ENCODE measurements at regions not wholly inside any gene's neighbourhood (a gene's known extent, or its start where the extent isn't known, plus 50 kb on each side); places are given as distances from the start of the nearest gene placed in this dataset.
"Not testable (repeated sequence)": the region's sequence is repeated elsewhere in the genome, so short reads cannot be mapped to it uniquely, and the experiment has no call there.

- DNase-seq, result no peak
These were observed 102.0 kb downstream of the VPREB1 start for GRCh38 chr22:22346401-22347107.

DNA sequence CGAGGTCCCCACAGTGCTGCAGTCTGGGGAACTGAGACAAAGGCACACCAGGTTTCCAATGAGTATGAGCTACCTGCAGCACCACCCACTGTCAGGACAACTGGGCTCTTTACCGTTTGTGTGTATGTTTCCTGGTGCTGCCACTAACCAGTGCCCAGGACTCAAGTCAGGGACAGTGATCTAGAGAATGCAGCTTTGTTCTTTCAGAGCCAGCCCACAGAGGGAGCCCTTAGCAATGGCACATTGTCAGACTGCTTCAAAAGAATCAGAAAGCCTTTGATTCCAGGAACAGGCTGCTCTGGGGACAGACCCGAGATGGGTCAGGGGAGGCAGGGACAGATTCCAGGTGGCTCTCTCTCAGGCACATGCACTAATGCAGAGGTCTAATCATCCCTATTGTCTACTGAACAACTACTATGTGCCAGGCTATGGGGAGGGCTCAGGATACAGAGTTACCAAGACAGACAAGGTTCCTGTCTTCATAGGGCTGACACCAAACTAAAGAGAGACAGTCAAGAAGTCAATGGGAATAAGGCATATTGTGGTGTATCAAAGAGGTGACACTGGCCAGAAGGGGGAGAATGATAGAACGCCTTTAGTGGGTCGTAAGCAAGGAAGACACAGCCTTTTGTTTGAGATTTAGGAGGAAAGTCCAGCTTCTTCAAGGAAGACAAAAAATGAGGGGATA is 103.7 kb downstream of the VPREB1 start:
- DNase-seq, result no peak

GRCh38 chr22:22348815-22349454 is 104.3 kb downstream of the VPREB1 start:
- DNase-seq, result no peak

DNA sequence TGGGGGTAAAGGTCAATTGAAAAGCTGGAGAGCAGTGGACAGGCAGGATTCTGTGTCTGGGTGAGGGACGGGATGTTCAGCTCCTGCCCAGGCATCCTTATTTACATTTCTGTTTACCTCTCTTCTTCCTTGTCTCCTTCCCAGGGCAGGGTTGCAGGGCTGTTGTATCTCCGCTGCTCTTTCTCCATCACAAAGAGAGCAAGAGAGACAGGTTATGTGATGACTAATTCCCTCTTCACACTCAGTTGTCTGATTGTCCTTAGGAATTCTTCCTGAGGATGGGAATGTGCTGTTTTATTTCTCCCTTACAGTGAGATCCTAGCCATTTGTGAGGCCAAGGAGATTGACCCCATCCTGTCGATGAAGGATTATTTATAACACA is 104.9 kb downstream of the VPREB1 start:
- no peak for DNase-seq

- DNase-seq, result no peak
These were observed 106.8 kb downstream of the VPREB1 start for GRCh38 chr22:22351366-22351765.

GRCh38 chr22:22352371-22352999 is 107.9 kb downstream of the VPREB1 start:
- DNase-seq, result no peak

- no peak for DNase-seq
These were observed 110.7 kb downstream of the VPREB1 start for GRCh38 chr22:22355096-22355834.

- DNase-seq, result peak; percentile 65
These were observed 112.7 kb downstream of the VPREB1 start for GRCh38 chr22:22357024-22357883.

- DNase-seq, result no peak
These were observed 113.6 kb downstream of the VPREB1 start for GRCh38 chr22:22358152-22358551.

DNA sequence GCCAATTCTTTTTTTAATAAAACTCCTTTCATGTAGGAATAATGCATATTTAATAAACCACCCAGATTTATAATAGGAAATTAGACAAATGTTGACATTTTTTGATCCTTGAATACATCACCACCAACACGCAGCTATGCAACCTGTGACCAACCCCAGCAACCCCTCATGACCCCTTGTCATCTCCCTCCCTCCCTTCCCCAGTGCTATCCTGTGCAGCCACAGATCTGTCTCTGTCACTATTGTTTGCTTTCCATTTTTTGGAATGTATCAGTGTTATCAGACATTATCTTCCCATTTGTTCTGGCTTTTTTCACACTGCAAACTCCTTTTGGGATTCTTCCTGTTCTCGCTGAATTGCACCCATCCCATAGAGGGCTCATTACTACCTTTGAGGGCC is 114.1 kb downstream of the VPREB1 start:
- DNase-seq, result no peak

- DNase-seq, result no peak
These were observed 114.9 kb downstream of the VPREB1 start for GRCh38 chr22:22359465-22359864.

GRCh38 chr22:22360014-22360413 is 115.4 kb downstream of the VPREB1 start:
- DNase-seq, result no peak

DNA sequence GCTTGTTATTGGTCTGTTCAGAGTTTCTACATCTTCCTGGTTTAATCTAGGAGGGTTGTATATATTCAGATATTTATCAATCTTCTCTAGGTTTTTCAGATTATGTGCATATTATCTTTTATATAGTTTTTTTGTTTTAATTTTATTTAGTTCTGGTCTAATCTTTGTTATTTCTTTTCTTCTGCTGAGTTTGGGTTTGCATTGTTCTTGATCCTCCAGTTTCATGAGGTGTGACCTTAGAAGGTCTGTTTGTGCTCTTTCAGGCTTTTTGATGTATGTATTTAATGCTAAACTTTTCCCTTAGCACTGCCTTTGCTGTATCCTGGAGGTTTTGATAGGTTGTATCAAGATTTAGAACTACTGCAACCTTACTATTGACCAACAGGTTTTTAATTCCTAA is 117.7 kb downstream of the VPREB1 start:
- DNase-seq, result no peak

- DNase-seq, result no peak
These were observed 118.3 kb downstream of the VPREB1 start for GRCh38 chr22:22362936-22363335.

- DNase-seq, result no peak
These were observed 119.6 kb downstream of the VPREB1 start for GRCh38 chr22:22364207-22364606.

DNA sequence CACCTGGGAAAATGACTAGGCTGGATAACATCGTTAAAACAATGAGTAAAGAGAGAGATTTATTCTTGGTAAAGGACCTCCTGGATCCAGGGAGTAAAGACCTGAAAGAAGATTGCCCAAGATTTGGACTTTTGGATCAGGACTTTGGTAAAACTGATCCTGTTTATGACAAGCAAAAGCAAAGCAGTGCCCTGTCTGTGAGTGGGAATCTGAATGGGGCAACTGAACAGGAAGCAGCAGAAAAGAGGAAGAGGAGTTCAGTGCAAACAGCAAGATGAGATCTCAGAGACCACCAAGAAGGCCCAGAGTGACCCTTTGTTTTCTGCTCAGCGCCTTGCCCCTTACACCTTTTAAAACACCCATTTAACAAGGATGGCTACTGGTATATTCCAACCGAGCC is 122.0 kb downstream of the VPREB1 start:
- DNase-seq, result no peak

DNA sequence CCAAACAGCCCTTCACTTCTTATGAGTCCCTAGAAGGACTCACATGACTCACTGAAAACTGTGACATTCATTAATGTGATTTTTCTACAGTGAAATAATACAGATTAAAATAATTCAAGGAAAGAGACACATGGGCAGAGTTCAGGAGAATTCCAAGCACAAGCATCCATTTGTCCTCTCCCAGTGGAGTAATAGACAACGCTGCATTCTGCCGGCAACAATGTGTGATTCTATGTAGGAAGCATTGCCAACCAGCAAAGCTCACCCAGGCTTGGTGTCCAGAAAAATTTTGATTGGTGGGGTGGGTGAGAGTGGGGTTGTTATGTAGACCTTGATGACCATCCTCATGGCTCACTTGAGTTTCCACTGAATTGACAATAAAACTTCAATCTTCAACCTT is 123.9 kb downstream of the VPREB1 start:
- DNase-seq, result no peak

DNA sequence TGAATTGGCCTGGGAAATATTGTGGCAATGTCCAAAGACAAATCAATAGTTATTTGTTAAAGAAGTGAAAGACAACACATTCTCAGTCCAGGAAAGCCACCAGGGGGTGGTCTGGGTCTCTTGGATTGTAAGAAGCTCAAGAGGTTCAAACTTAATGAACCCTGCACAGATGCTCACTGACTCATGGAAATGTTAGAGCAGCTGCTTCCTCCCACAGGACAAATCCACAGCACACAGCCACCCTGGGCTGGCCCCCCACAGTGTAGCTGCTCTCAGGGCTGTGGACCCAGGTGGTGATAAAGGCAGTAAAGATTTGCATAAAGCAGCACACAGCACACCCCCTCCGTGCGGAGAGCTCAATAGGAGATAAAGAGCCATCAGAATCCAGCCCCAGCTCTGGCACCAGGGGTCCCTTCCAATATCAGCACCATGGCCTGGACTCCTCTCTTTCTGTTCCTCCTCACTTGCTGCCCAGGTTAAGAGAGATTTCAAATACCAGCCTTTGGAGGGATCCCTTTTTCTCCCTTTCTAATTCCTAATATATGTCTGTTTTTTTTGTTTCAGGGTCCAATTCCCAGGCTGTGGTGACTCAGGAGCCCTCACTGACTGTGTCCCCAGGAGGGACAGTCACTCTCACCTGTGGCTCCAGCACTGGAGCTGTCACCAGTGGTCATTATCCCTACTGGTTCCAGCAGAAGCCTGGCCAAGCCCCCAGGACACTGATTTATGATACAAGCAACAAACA is 124.8 kb downstream of the VPREB1 start:
- DNase-seq, result not testable (repeated sequence)

DNA sequence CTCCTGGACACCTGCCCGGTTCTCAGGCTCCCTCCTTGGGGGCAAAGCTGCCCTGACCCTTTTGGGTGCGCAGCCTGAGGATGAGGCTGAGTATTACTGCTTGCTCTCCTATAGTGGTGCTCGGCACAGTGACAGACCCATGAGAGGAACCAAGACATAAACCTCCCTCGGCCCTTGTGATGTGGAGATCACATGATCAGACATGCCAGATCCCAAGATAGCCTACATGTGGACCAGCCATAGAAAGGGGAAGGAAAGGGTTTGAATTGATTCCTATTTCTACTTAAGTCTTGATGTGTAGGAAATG is 125.3 kb downstream of the VPREB1 start:
- no peak for DNase-seq

GRCh38 chr22:22371031-22371541 is 126.5 kb downstream of the VPREB1 start:
- no peak for DNase-seq

GRCh38 chr22:22372086-22372485 is 127.5 kb downstream of the VPREB1 start:
- DNase-seq, result no peak

Data from activated CD8-positive, alpha-beta memory T cell treated with anti-CD3 and anti-CD28 coated beads, Interleukin-2, amount 50 U/mL, for 4 hours (primary cell).